ENCODE measurements at regions not wholly inside any gene's neighbourhood (a gene's known extent, or its start where the extent isn't known, plus 50 kb on each side); places are given as distances from the start of the nearest gene placed in this dataset.

- TF ChIP-seq, protein P1, sequence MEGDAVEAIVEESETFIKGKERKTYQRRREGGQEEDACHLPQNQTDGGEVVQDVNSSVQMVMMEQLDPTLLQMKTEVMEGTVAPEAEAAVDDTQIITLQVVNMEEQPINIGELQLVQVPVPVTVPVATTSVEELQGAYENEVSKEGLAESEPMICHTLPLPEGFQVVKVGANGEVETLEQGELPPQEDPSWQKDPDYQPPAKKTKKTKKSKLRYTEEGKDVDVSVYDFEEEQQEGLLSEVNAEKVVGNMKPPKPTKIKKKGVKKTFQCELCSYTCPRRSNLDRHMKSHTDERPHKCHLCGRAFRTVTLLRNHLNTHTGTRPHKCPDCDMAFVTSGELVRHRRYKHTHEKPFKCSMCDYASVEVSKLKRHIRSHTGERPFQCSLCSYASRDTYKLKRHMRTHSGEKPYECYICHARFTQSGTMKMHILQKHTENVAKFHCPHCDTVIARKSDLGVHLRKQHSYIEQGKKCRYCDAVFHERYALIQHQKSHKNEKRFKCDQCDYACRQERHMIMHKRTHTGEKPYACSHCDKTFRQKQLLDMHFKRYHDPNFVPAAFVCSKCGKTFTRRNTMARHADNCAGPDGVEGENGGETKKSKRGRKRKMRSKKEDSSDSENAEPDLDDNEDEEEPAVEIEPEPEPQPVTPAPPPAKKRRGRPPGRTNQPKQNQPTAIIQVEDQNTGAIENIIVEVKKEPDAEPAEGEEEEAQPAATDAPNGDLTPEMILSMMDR (IDR thresholded peaks at IDR 0.05) = no peak
- no peak for TF ChIP-seq POLR2A (IDR thresholded peaks at IDR 0.05)
These were observed 230.4 kb upstream of the PDE10A start for GRCh38 chr6:165893431-165893830.
